H1 (cell line): ENCODE measurements at regions not wholly inside any gene's neighbourhood (a gene's known extent, or its start where the extent isn't known, plus 50 kb on each side); places are given as distances from the start of the nearest gene placed in this dataset.

ENCODE experiments used
- RNF2 ChIP-seq: fragments of 200-900, 300-1000 bp; sonication (generic); IDR thresholded peaks from 2 replicates; pipeline ENCODE4 v1.7.1; 2016; ENCODE audit warnings: borderline replicate concordance, low read depth, mild to moderate bottlenecking, antibody characterized with exemption, low read length; ENCODE audit not compliant: poor library complexity, severe bottlenecking; ENCODE audit errors: missing control alignments
- TF ChIP-seq, protein P1 (sequence below): IDR thresholded peaks from 2 replicates; pipeline ENCODE4 v1.6.1; 2012; ENCODE audit warnings: low read length, inconsistent platforms

DNA sequence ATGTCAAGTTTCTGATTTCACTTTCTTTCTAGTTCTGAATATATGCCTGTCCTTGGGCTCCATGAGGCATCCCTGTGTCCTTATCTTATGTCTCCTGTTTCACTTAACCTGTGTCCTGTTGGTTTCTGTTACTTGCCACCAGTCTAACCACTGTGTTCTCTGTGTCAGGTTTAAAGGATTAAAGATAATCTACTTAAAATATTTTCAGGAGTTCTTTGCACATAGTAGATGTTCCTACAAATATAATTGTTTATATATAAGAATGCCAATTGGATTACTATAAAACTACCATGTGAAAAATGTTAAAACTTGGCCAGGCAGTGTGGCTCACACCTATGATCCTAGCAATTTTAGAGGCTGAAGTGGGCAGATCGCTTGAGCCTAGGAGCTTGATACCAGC lies 406.4 kb downstream of the CCER1 start (continued):
- TF ChIP-seq, protein P1, sequence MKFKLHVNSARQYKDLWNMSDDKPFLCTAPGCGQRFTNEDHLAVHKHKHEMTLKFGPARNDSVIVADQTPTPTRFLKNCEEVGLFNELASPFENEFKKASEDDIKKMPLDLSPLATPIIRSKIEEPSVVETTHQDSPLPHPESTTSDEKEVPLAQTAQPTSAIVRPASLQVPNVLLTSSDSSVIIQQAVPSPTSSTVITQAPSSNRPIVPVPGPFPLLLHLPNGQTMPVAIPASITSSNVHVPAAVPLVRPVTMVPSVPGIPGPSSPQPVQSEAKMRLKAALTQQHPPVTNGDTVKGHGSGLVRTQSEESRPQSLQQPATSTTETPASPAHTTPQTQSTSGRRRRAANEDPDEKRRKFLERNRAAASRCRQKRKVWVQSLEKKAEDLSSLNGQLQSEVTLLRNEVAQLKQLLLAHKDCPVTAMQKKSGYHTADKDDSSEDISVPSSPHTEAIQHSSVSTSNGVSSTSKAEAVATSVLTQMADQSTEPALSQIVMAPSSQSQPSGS = no peak
- no peak for TF ChIP-seq RNF2
